Stimulated activated CD4-positive, alpha-beta T cell treated with anti-CD3 and anti-CD28 coated beads, TNF-alpha, amount 100 ng/mL, for 24 hours (primary cell): ENCODE measurements at regions not wholly inside any gene's neighbourhood (a gene's known extent, or its start where the extent isn't known, plus 50 kb on each side); places are given as distances from the start of the nearest gene placed in this dataset.
"Not testable (repeated sequence)": the region's sequence is repeated elsewhere in the genome, so short reads cannot be mapped to it uniquely, and the experiment has no call there.

Experiments
- DNase-seq, 3 experiments: peaks; one replicate each; pipeline ENCODE4 v3.0.0-alpha.2; 2020; ENCODE audit warnings: low read depth in 3 of 3

DNA sequence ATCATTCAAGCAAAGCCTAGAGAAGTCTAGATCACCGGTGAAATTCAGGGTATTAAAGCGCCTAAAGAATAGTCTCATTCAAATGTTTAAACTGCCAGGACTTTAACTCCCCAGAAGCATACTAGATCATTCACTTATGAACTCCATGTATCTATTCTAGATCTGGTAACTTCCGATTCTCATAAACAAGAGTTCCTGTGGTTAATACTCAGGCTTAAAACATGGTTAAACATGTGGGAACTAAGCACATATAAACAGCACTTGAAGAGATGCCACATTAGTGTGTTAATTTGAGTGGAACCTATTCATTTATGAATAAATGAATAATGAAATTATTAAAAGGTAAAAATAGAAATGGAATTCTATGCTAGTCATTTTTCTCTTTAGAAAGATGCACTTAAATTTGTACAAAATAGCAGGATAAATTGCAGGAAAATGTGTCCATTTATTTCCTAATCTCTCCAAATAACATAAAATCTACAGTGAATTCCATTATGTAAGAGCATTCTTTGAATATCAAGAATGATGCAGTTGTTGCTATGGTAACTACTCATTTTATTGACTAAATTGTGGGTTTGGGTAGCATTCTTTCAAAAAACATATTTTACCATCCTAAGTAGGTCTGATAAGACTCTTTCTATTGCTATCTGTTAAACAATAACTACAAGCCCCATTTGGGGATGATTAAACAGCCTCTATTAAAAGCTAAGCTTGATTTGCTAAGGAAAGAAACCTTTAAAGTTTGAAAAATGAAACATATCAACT, 147.6 kb upstream of the TMEM168 start:
- no peak for DNase-seq

DNA sequence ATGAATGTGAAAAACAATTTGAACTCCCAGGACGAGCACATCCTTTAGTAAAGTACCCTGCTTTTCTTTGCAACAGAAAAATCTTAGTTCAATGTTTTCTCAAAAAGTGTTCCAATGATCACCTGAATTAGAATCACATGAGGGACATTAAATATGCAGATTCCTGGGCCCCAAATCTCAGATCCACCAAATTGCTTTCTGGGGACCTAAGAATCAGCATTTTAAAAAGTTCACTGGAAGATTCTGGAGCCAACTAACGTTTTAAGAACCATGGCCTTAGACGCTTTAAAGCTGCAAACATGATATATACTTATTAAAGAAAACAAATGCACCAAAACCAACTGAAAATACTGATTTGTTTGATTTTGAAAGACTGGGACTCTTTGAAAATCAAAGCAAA, 143.4 kb upstream of the TMEM168 start:
- DNase-seq = no peak

DNA sequence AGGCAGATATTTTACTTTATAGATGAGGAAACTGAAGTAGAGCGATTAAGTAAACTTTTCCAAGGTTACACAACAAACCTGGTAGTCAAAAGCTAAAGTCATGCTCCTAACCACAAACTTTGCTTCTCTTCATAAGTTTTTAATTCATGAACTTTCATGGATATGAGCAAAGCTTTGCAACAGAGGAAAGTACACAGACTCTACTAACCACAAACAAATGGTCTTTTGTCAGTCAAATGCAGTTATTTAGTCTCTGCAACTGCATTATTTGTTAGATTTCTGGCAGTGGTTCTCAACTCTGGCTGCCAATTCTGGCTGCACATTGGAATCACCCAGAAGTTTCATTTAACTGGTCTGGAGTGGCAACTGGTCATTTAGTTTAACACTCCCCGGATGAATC, 140.6 kb upstream of the TMEM168 start:
- DNase-seq = no peak

DNA sequence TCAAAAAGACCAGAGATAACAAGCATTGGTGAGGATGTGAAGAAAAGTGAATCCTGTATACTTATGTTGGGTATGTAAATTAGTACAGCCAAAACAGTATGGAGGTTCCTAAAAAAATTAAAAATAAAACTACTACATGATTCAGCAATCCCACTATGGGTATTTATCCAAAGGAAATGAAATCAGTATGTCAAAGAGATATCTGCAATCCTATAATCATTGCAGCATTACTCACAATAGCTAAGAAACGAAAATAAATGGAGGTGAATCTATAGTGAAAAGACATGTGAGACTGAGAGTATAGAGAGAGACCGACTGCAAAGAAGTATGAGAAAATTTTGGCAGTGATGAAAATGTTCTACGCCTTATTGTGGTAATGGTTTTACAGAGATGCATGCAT, 139.2 kb upstream of the TMEM168 start:
- DNase-seq = no peak

DNA sequence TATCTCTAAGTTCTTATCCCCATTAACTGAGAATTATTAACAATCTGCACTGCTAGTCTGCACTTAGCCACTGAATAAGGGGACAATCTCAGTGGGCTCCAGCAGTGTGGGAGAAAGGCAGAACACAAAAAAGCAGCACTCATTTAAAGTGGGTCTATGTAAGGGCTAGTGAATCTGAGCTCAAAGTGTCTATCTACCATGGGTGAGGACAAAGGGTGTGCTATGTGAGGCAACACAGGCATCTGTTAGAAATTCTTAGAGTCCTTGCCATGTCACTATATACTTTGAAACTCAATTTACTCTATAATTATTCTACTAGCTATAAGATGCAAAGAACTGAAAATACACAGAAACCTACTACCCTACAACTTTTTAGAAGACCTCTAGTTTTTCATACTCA, 135.8 kb upstream of the TMEM168 start:
- DNase-seq = no peak

DNA sequence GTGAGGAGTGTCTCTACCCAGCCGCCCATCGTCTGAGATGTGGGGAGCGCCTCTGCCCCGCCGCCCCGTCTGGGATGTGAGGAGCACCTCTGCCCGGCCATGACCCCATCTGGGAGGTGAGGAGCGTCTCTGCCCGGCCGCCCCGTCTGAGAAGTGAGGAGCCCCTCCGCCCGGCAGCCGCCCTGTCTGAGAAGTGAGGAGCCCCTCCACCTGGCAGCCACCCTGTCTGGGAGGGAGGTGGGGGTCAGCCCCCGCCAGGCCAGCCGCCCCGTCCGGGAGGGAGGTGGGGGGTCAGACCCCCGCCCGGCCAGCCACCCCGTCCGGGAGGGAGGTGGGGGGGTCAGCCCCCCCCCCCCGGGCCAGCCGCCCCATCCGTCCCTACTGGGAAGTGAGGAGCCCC, 132.4 kb upstream of the TMEM168 start:
- DNase-seq = not testable (repeated sequence)

DNA sequence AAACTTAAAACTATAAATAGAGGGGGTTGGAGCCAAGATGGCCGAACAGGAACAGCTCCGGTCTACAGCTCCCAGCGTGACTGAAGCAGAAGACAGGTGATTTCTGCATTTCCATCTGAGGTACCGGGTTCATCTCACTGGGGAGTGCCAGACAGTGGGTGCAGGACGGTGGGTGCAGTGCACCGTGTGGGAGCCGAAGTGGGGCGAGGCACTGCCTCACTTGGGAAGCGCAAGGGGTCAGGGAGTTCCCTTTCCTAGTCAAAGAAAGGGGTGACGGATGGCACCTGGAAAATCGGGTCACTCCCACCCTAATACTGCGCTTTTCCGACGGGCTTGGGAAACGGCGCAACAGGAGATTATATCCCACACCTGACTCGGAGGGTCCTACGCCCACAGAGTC, 126.2 kb upstream of the TMEM168 start:
- not testable (repeated sequence) for DNase-seq

DNA sequence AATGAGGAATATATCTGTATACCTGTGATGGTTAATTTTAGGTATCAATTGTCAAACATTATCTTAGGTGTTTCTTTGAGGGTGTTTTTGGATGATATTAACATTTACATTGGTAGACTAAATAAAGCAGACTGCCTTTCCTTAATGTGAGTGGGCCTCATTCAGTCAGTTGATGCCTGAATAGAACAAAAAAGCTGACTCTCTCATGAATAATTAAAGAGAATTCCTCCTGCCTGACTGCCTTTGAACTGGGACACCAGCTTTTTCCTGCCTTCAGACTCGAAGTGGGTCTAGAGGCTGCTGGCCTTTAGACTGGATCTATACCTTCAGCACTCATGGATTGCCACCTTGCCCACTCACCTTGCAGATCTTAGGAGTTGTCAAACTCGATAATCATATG, 117.9 kb upstream of the TMEM168 start:
- DNase-seq = no peak

DNA sequence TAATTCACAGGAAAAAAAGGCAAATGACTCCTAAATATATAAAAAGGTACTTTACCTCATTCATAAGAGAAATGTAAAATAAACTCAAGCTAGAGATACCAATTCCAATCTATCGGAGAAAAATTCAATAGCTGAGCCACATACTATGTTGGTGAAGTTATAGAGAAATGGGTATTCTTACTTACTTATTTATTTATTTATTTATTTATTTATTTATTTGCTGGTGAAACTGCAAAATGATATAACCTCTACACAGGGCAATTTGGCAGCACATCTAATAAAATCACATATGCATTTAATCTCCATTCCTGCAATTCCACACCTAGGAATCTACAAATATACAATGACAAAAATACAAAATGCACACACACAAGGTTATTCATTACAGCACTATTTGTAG, 117.5 kb upstream of the TMEM168 start:
- DNase-seq = no peak

DNA sequence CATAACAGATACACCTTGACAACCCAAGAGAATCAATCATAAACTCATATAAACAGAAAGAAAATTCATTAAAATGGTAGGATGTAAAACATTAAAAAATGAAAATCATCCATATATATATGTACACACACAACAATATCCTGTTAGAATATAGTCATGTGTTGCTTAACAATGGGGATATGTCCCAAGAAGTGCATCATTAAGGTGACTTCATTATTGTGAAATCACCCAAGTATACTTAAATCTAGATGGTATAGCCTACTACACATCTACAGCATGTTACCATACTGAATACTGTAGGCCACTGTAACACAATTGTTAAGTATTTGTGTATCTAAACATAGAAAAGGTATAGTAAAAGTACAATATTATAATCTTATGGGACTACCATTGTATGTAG, 115.8 kb upstream of the TMEM168 start:
- DNase-seq = no peak

DNA sequence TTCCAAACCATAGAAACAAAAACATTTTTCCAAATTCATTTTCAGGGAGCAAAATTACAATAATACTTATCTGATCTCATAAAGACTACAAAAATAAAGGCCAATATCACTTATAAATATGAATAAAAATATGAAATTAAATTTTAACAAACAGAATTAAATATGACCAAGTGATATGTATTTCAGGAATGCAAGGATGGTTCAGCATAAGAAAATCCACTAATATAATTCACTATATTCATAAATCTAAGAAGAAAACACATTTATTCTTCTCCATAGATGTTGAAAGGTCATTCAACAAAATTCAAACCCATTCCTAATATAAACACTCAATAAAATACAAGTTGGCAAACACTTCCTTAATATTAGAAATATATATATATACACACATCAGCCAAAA, 115.2 kb upstream of the TMEM168 start:
- DNase-seq = no peak

DNA sequence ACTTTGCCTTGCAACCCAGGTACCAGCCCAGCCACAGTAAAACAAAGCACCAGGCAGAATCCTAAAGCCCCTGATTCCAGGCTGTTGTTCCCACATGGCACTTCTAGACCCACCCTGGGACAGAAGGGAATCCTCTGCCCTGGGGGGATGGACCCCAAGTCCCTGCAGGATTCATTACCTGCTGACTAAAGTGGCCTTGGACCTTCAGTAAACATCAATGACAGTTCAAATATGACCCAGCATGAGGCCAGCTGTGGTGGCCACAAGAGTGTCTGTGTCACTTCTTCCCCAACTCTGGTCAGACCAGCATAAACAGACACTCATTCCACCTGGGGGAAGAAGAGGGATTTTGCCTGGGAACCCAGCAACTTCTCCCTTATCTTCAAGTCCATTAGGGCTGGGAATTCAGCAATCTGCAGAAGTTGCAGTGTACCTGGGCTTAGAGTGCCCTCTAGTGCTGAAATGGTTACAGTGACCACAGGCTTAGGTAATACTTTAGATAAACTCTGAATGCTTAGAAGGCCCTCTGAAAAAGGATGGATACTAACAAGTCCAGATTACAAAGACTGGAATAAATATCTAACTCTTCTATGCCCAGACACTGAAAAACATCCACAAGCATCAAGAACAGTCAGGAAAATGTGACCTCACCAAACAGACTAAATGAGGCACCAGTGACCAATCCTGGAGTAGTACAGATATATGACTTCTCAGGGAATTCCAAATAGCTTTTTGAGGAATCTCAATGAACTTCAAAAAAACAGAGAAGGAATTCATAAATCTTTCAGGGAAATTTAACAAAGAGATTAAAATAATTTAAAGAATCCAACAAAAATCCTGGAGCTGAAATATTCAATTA, 108.5 kb upstream of the TMEM168 start:
- peak in 2 of 3 experiments; percentile 9 to 21 for DNase-seq

DNA sequence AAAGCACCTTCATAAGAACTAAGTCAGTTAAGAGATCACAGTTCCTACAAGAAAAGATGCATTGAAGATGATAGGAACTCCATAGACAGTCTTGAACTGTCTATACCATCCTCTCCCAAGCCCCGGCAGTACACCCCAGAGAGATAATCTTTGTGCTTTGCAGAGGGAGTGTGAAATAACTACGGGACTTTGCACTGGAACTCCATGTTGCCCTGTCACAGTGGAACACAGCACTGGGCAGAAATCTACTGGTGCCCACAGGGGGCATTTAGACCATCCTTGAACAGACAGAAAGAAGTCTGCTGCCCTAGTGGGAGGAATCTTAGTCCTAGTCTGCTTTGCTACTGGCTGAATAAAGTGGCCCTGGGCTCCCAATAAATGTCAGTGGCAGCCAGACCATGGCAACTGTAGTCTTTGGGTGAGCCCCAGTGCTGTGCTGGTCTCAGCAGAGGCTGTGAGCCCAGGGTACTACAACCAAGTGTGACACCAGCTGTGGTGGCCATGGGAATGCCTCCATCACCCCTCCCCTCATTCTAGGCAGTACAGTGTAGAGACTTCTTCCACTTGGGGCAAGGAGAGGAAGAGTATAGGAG, 107.7 kb upstream of the TMEM168 start:
- no peak for DNase-seq

DNA sequence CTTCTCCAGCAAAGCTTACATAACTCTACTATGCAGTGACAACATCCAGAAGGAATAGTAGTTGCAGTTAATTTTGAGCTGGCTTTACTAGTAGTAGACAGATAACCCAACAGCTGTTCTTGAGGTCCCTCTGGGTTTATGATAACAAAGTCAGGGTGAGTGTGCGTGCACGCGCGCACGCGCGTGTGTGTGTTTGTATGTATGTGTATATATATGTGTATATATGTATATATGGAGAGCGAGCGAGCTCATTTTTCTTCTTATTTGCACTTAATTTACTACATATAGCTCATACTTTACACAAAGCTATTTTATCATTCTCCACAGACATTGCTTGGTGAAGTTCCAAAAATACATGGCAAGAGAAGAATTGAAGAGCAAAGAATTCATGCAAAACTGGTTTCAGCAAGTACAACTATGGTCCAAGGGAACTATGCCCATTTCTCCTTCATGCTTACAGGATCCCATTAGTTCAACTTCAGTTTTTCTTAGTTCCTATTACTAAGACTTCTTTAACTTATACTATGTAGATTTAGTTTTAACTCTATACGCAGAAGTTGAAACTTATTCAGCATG, 105.9 kb upstream of the TMEM168 start:
- DNase-seq = no peak

DNA sequence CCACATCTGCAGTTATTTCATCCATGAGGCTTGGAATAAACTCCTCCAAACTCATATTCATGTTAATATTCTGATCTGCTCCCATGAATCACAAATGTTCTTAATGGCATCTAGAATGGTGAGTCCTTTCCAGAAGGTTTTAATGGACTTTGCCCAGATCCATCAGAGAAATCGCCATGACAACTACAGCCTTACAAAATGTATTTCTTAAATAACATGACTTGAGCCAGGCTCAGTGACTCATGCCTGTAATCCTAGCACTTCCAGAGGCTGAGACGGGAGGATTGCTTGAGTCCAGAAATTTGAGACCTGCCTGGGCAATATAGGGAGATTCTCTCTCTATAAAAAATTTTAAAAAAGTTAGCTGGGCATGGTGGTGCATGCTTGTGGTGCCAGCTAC, 102.1 kb upstream of the TMEM168 start:
- DNase-seq = no peak

DNA sequence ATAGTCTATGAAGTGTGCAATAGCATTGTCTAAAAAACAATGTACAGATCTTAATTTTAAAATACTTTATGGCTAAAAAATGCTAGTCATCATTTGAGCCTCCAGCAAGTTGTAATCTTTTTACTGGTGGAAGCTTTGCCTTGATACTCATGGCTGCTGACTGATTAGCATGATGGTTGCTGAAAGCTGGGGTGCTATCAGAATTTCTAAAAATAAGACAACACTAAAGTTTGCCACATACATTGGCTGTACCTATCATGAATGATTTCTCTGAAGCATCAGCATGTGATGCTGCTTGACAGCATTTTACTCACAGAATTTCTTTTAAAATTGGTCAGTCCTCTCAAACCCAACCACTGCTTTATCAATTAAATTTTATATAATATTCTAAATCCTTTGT, 101.5 kb upstream of the TMEM168 start:
- no peak for DNase-seq

DNA sequence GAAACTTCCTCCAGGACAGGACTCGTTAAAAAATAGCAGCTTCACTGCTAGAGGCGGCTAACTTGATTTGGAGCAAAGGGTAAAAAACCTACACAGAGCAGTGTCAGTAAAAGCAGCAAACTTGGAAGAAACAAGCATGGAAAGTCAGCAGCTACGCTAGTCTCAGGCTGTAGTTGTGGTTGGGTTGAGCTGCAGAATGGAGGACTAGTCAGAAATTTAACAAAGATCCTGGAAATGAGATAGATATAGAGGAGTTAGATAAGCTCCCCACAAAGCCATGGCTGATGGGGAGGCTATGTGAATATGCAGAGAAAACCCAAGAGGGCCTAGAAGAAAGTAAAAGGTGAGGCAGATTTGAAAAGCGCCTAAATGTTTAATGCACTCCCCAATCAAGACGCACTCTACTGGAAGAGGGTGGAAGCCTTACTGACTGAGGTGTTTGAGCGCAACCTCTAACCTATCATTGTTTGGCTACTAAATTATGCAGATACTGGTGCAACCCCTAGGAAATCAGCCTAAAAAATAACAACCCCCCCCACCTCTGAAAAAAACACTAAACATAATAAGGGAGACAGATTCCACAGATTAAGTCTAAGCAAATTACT, 99.7 kb upstream of the TMEM168 start:
- no peak for DNase-seq

DNA sequence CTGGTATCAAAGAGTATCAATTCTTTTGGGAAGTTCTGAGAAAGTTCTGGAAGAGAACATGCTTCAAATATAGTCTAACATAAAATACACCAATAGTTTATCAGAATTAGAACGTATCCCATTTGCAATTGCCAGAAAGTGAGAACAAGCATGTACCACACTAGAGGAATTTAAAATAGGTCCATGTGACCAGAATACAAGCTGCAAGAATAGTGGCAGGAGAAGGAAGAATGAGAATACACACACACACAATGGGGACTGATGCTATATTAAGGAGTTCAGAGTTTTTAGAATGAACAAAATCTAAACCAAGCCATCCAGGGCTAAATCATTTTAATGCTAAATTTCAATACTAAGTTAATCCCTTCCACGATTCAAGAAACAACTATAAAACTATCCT, 99.1 kb upstream of the TMEM168 start:
- DNase-seq = no peak

DNA sequence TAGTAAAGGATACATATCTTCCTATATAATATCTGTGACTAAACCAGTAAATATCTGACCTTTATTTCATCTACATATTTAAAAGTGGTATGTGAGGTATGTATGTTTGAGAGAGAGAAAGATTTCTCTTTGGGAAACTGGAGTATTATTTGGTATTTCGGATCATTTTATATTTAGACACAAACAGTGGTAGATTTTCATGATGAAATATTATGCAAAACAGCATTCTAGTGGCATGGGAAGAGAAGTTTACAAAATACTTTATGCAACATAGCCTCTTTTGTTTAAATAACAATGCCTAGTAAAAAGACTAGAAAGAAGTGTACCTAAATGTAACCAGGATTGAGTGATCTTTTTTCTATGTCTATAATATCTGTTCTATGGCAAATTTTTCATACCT, 98.6 kb upstream of the TMEM168 start:
- no peak for DNase-seq

DNA sequence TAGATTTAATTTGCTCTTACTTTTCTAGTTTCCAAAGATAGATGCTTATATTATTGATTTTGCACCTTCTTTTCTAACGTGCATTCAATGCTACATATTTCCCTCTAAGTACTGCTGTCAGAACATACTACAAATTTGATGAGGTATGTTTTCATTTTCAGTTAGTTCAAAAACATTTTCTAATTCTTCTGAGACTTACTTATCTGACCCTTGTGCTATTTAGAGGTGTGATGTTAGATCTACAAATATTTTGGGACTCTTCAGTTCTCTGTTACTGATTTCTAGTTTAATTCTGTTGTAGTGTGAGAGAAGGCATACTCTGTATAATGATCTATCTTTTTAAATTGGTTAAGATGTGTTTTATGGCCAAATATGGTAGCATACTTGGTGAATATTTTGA, 97.8 kb upstream of the TMEM168 start:
- DNase-seq = no peak

DNA sequence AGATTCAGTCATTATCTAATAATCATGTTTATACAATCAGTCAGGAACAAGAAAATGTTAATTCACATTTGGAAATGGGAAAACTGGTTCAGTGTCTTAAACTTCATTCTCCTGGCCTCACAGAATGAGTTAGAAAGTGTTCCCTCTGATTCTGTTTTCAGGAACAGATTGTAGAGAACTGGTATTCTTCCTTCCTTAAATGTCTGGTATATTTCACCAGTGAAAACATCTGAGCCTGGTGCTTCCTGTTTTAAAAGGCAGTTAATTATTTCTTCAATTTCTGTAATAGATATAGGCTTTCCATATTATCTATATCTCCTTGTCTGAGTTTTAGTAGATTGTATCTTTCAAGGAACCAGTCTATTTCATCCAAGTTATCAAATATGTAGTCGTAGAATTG, 97.1 kb upstream of the TMEM168 start:
- no peak for DNase-seq

DNA sequence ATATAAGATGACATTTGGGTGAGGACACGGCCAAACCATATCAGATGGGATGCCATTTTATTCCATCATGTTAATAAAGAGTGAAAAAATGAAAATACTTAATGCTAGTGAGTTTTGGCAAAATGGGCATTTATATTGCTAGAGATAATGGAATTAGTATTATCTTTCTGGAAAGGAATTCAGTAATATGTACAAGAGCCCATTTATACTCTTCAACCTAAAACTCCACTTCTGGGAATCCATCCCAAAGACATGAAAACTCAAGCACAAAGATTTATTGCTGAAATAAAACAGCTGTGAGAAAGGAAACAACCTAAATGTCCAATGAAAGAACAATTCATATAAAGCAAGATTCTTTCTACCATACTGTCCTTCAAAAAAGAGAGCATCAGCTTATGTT, 96.0 kb upstream of the TMEM168 start:
- DNase-seq = no peak
